NCI-H524 treated with DMSO at 0.1 percent for 48 hours (cell line): ENCODE measurements at regions not wholly inside any gene's neighbourhood (a gene's known extent, or its start where the extent isn't known, plus 50 kb on each side); places are given as distances from the start of the nearest gene placed in this dataset.
"Not testable (repeated sequence)": the region's sequence is repeated elsewhere in the genome, so short reads cannot be mapped to it uniquely, and the experiment has no call there.

ENCODE experiments used
- DNase-seq: peaks from one replicate; lab custom pipeline; 2025; lab: John Stamatoyannopoulos, UW

- no peak for DNase-seq
These were observed 293.8 kb downstream of the ABCC12 start for GRCh38 chr16:47861999-47862398.

GRCh38 chr16:47858333-47858982 is 297.3 kb downstream of the ABCC12 start:
- DNase-seq: no peak

- DNase-seq: no peak
These were observed 300.4 kb downstream of the ABCC12 start for GRCh38 chr16:47855431-47855830.

GRCh38 chr16:47854737-47855136 is 301.1 kb downstream of the ABCC12 start:
- DNase-seq: no peak

DNA sequence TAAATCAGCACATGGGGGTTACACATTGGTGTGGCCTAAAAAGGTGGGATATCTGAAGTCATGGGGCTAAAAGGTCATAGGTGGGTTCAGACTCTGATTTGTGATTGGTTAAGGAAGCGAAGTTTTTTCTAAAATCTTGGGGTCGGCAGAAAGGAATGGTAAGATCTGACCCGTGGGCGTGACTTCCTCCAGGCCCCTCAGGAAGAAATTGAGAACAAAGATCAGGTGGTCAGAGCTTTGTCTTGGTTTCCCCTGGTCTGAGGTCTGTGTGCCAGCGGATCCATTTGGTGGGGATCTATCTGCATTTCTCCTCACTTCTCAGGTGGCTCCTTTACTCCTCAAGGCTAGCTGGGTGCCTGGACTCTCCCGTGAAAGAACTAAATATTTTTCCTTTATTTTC is 302.8 kb downstream of the ABCC12 start:
- DNase-seq: no peak

- DNase-seq: no peak
These were observed 304.6 kb downstream of the ABCC12 start for GRCh38 chr16:47851146-47851545.

DNA sequence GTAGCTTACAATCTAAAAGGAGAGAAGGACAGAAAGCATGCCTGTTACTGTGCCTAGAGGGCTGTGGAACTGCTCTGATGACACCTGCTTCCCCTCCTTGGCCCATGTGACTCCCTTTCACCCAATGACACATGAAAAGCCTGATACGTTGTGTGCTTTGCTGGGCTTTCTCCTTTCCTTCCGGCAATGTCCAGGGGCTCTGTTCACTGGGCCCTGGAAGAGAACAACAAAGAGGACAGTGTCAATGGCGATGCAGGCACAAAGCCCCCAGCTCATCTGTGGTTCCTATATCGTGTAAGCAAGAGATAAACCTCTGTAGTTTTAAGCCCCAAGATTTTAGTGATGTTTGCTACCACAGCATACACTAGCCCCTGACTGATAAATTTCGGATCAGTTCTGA is 306.1 kb downstream of the ABCC12 start:
- no peak for DNase-seq

DNA sequence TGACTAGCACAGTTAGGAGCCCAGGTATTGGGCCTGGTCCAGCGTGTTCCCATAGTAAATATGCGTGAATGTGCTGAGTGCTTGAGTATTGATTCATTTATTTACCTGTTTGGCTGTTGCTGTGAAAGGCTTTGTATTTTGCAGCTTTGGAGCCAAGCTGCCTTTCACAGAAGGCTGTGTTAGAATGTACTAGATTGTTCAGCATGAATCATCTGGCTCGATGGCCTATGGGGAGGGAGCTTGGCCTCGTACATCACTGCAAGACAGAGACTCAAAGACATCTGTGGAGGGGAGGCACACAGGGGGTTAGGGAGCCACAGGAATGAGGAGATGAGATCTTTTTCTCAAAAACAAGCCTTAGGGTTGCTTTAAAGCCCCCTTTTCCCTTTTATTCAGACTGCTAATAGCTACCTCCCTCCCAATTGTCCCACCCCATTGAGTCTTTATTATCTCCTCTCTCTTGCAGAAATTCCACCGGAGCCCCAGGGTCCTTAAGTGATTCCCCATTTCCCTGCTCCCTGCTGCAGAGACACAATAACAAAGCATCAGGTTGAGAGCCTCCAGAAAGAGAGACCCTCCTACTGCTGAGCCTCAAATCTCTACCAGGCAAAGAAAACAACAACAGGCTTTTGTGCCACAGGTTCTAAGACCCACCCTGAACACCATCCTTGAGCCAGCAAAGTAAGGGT is 307.2 kb downstream of the ABCC12 start:
- no peak for DNase-seq

DNA sequence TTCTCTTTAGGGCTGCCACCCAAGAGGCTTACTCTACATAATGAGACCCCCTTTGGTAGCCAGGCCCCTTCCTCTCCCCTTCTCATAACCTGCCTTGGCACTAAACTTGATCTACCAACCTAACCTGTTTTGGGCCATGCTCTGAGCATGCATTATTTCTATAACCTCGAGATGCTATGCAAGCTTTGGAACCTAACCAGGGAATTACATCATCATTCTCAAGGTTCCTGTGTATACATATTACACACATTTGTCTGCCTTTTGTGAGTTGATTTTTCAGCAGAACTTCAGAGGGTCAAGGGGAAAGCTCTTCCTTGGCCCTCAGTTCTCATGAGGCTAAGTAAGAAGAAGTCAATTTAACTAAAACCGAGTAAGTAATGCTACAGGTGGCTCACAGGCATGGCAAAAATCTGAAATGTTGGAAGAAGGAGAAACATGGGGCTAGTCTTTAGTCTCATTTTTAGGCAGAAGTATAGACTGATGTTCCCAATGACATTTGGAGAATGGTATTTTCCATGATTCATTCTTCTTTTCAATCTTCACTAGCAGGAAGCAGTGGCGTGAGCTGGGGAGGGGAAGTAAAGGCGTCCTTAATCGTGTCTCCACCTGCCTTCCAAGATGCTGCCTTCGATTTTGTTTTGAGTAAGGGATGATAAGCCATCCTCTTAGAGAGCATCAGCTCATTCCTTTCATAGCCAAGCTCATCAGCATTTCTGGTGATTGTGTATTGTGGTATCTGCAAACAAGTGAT is 308.4 kb downstream of the ABCC12 start:
- DNase-seq: no peak

GRCh38 chr16:47834485-47835024 is 321.2 kb downstream of the ABCC12 start:
- no peak for DNase-seq

DNA sequence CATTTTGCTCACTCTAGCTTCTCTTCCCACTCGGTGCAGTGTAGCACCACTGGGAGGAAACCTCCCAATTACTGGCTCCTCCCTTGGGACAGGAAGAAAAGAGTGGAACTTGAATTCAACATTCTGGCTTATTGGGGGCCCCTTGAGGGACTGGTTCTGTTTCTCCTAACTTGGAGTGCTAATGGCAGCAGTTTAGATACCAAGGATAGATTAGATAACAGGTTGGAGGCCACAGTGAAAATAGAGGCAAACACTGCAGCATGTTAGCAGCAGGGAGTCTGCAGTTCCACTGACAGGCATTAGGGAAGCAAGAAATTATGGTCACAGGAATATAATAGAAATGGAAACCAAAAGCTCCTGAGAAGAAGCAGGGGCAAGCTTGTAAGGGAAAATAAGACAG is 322.0 kb downstream of the ABCC12 start:
- DNase-seq: no peak

- no peak for DNase-seq
These were observed 325.8 kb downstream of the ABCC12 start for GRCh38 chr16:47829850-47830600.

- no peak for DNase-seq
These were observed 329.7 kb downstream of the ABCC12 start for GRCh38 chr16:47826070-47826469.

- no peak for DNase-seq
These were observed 338.7 kb downstream of the ABCC12 start for GRCh38 chr16:47817048-47817447.

DNA sequence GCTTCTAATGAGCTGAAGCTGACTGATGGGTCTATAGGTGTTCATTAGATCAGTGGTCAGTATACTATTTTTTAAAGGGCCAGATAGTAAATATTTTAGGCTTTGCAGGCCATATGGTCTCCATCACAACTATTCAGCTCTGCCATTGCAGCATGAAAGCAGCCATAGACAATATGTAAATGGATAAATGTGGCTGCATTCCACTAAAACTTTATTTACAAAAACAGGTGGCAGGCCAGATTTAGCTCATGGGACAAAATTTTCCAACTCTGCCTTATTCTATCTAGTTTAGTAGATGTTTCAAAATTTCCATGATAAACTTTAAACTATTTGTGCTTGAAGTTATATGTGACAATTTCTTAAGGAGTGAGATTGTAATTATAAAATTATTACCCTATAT is 339.3 kb downstream of the ABCC12 start:
- DNase-seq: no peak

DNA sequence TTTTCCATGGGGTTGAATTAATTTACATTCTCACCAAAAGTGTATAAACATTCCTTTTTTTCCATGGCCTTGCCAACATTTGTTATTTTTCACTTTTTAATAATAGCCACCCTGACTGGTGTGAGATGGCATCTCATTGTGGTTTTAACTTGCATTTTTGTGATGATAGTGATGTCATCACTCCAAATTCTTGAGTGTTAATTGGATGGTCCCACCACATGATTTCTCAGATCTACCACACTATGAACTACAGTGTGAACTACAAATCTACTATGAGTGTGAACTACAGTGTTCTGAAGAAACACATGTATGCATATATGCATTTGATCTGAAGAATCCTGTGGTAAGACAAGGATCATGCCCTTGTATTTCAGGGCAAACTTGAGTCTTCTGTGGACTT is 340.1 kb downstream of the ABCC12 start:
- DNase-seq: no peak

DNA sequence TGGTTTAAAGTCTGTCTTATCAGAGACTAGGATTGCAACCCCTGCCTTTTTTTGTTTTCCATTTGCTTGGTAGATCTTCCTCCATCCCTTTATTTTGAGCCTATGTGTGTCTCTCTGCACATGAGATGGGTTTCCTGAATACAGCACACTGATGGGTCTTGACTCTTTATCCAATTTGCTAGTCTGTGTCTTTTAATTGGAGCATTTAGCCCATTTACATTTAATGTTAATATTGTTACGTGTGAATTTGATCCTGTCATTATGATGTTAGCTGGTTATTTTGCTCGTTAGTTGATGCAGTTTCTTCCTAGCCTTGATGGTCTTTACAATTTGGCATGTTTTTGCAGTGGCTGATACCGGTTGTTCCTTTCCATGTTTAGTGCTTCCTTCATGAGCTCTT is 344.0 kb downstream of the ABCC12 start:
- DNase-seq: not testable (repeated sequence)

DNA sequence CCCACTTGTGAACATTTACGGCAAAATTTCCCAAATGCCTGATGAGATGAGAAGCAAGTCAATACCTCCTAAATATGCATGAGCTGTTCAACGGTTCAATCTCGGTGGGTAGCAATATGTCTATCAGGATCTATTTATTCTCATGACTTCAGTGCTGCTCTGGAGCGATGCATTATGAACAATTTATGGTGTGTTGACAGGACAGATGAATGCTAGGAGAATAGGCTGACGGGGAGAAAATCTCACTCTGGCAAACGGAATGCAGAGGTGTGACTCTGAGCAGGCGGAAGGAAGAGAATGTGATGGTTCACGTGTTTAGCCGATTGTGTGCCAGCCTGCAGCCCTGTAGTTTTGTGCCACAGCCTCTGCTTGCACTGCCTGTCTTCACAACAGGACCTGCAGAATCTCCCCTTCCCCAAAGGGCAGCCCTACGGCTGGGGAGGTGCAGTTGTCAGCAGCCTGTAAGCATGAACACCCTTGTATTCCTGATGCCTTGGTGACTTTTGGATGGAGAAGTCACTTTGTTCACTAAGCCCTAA is 345.2 kb downstream of the PHKB start:
- no peak for DNase-seq

DNA sequence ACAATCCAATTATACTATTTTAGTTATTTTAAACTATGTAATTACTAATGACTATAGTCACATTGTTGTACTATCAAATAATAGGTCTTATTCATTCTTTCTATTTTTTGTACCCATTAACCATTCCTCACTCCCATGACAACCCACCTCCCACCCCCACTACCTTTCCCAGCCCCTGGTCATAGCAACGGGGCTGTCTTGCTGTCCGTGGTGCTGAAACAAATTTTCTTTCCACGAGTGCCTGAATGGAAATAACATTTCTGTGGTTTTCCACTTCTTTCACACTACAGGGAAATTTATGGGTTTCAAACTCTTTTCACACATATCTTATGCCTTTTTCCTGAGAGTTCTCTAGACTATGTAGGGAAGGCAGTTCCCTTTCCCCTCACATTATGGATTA is 326.6 kb downstream of the PHKB start:
- no peak for DNase-seq

DNA sequence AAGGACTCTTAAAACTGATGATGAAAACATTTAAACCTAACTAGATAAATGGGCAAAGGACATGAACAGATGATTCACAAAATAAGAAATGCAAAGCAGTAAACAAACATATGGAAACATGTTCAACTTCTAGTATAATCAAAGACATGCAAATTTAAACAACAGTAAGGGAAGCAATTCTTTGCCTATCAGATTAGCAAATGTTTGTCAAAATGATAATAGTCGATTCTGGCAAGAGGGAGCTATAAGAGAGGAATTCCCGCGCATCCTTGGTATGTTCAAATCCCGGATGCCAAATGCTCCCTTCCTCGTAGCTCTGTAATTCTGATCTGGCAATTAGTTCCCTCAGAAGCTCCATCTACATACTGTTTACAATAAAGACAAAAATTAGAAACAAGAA is 320.5 kb downstream of the PHKB start:
- no peak for DNase-seq

- DNase-seq: no peak
These were observed 319.2 kb downstream of the PHKB start for GRCh38 chr16:47780213-47780875.
